MCF 10A (cell line): ENCODE measurements at regions not wholly inside any gene's neighbourhood (a gene's known extent, or its start where the extent isn't known, plus 50 kb on each side); places are given as distances from the start of the nearest gene placed in this dataset.

Experiments
- BruUV-seq: library from RNA; stranded (reverse); fragments of 400-500 nt; replicated peaks from 2 replicates; lab custom pipeline; 2021; lab: Mats Ljungman, UMichigan
- CTCF ChIA-PET: fragments of 300-600 bp; sonication (Branson Sonifier 250); formaldehyde crosslinking; extraction: SDS; loops from one replicate; lab custom pipeline; 2021; ENCODE audit warnings: antibody characterized with exemption, inconsistent platforms; lab: Yijun Ruan, JAX
- POLR2A ChIA-PET: fragments of 300-600, 350-650 bp; sonication (Branson Sonifier 250); formaldehyde crosslinking; extraction: SDS; loops from one replicate; lab custom pipeline; 2020; ENCODE audit warnings: antibody characterized with exemption, inconsistent platforms; lab: Yijun Ruan, JAX
- DNase-seq: peaks from one replicate; pipeline ENCODE4 v3.0.0-alpha.2; 2018; ENCODE audit not compliant: unreplicated experiment
- H3K27ac Mint-ChIP-seq: one replicate; pipeline ENCODE4 v1.8.0; 2022; ENCODE audit warnings: mild to moderate bottlenecking, low read depth, mixed read lengths; ENCODE audit not compliant: unreplicated experiment
- H3K27me3 Mint-ChIP-seq: one replicate; pipeline ENCODE4 v1.8.0; 2022; ENCODE audit warnings: mixed read lengths; ENCODE audit not compliant: insufficient read depth, unreplicated experiment
- H3K36me3 Mint-ChIP-seq: one replicate; pipeline ENCODE4 v1.8.0; 2022; ENCODE audit warnings: mild to moderate bottlenecking, moderate library complexity, mixed read lengths; ENCODE audit not compliant: insufficient read depth, unreplicated experiment
- H3K4me1 Mint-ChIP-seq: one replicate; pipeline ENCODE4 v1.8.0; 2022; ENCODE audit warnings: mixed read lengths; ENCODE audit not compliant: insufficient read depth, unreplicated experiment
- H3K4me3 Mint-ChIP-seq: one replicate; pipeline ENCODE4 v1.8.0; 2022; ENCODE audit warnings: mild to moderate bottlenecking, moderate library complexity, mixed read lengths; ENCODE audit not compliant: unreplicated experiment
- H3K9me3 Mint-ChIP-seq: one replicate; pipeline ENCODE4 v1.8.0; 2022; ENCODE audit warnings: mixed read lengths; ENCODE audit not compliant: unreplicated experiment
- intact Hi-C: fragments of 100-400 bp; cut with micrococcal nuclease; formaldehyde crosslinking; loops from 2 replicates; pipeline ENCODE4 v1.14.1; 2022
- TF ChIP-seq, protein P1 (sequence below): fragments of 200-600 bp; IDR thresholded peaks from one replicate; pipeline ENCODE4 v1.8.0; 2022; ENCODE audit warnings: antibody characterized with exemption, mild to moderate bottlenecking; ENCODE audit not compliant: unreplicated experiment

GRCh38 chr12:47413806-47414205 is 292.0 kb downstream of the RPAP3 start:
- intact Hi-C loops, result no loop called here
- POLR2A ChIA-PET, result interaction anchor here (1.1 kb wide), 1 partner anchor 33 kb away, joined by 3 read pairs; no protein-coding TSS in a partner anchor
- no peak for DNase-seq
- Mint-ChIP-seq H3K27me3 (no peaks in the 10 kb centered on the region), H3K27ac (no peak overlapping the region), H3K4me3 (no peak overlapping the region), H3K36me3 (no peaks in the 10 kb centered on the region), H3K9me3 (no peaks in the 10 kb centered on the region), H3K4me1 (no peaks in the 10 kb centered on the region)
- CTCF ChIA-PET, result interaction anchor here (0.7 kb wide), 1 partner anchor 732 kb away, joined by 4 read pairs; no protein-coding TSS in a partner anchor
- TF ChIP-seq, protein P1, sequence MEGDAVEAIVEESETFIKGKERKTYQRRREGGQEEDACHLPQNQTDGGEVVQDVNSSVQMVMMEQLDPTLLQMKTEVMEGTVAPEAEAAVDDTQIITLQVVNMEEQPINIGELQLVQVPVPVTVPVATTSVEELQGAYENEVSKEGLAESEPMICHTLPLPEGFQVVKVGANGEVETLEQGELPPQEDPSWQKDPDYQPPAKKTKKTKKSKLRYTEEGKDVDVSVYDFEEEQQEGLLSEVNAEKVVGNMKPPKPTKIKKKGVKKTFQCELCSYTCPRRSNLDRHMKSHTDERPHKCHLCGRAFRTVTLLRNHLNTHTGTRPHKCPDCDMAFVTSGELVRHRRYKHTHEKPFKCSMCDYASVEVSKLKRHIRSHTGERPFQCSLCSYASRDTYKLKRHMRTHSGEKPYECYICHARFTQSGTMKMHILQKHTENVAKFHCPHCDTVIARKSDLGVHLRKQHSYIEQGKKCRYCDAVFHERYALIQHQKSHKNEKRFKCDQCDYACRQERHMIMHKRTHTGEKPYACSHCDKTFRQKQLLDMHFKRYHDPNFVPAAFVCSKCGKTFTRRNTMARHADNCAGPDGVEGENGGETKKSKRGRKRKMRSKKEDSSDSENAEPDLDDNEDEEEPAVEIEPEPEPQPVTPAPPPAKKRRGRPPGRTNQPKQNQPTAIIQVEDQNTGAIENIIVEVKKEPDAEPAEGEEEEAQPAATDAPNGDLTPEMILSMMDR, result no peak
- no TSS peak for BruUV-seq

DNA sequence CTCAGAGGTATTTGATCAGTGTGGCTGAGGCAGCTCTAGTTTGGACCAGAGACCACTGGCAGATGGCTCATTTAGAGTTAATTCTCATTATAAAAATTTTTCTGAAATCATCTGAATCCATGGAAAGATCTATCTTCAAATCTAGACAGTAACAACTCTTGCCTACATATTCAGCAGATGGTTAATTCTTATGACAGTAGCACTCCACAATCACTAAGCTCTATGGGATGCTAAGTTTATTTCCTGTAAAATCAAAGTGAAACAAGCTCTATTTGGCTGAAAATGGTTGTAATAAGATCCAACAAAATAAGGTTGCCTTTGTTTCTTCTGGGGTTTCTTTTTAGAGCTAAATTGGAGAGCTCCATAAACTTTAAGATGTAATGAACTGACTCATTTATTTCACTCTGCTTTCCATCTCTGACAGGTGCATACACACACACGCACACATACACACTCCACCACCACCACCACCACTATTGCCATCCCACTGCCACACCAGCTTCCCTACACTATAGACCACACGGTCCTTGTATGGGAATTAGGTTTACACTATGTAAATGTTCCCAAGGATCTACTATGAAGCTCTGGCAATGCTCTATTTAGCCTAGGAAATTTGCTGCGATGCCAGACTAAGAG is 293.1 kb downstream of the RPAP3 start:
- TF ChIP-seq, protein P1, result no peak
- no peak overlapping the region for H3K27ac Mint-ChIP-seq
- CTCF ChIA-PET, result interaction anchor here (0.5 to 1.5 kb wide), 2 partner anchors 15 to 391 kb away, joined by 3 to 8 read pairs; no protein-coding TSS in a partner anchor
- BruUV-seq, result no TSS peak
- H3K27me3 Mint-ChIP-seq, result no peaks in the 10 kb centered on the region
- no peaks in the 10 kb centered on the region for H3K9me3 Mint-ChIP-seq
- POLR2A ChIA-PET, result no interaction called here
- DNase-seq, result no peak
- H3K4me3 Mint-ChIP-seq, result no peak overlapping the region
- no peaks in the 10 kb centered on the region for H3K36me3 Mint-ChIP-seq
- no peaks in the 10 kb centered on the region for H3K4me1 Mint-ChIP-seq
- intact Hi-C loops, result no loop called here

DNA sequence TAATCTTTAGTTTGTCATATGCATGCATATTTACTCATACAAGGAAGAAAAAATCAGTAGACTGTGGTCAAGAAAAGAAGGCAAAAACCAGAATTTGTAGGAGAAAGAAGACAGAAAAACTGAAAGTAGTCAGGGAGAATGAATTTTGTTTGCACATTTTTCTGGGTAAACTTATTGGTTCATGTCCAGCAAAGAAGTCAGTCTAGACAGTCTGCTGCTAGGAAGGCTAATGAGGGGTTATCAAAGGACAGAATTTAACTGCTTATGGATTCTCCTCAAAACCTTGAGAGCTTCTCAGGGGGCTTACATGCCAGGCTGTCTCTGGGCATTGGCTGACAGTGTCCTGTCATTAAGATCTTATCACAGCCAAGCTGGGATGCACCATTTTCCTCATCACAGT is 293.9 kb downstream of the RPAP3 start:
- no peak overlapping the region for H3K4me3 Mint-ChIP-seq
- no peaks in the 10 kb centered on the region for H3K27me3 Mint-ChIP-seq
- DNase-seq, result no peak
- no peaks in the 10 kb centered on the region for H3K9me3 Mint-ChIP-seq
- TF ChIP-seq, protein P1, result no peak
- no TSS peak for BruUV-seq
- CTCF ChIA-PET, result interaction anchor here (0.5 to 1.5 kb wide), 2 partner anchors 14 to 392 kb away, joined by 3 to 8 read pairs; no protein-coding TSS in a partner anchor
- H3K4me1 Mint-ChIP-seq, result no peaks in the 10 kb centered on the region
- H3K27ac Mint-ChIP-seq, result no peak overlapping the region
- POLR2A ChIA-PET, result no interaction called here
- intact Hi-C loops, result no loop called here
- peaks cover 3% of the 10 kb centered on the region for H3K36me3 Mint-ChIP-seq

- TF ChIP-seq, protein P1, result no peak
- ChIA-PET POLR2A (no interaction called here), CTCF (interaction anchor here (0.6 to 0.8 kb wide), 2 partner anchors 66 to 294 kb away, joined by 3 to 4 read pairs; no protein-coding TSS in a partner anchor)
Observed at GRCh38 chr12:47410862-47411261, 295.0 kb downstream of the RPAP3 start.

More at GRCh38 chr12:47410862-47411261, 295.0 kb downstream of the RPAP3 start:
- intact Hi-C loops, result loop anchor here (1.0 kb wide), 1 partner anchor 25 kb away; no protein-coding TSS in a partner anchor
- no peak overlapping the region for H3K27ac Mint-ChIP-seq
- H3K27me3 Mint-ChIP-seq, result no peaks in the 10 kb centered on the region
- peaks cover 6% of the 10 kb centered on the region for H3K36me3 Mint-ChIP-seq
- H3K9me3 Mint-ChIP-seq, result no peaks in the 10 kb centered on the region
- no peak overlapping the region for H3K4me3 Mint-ChIP-seq
- H3K4me1 Mint-ChIP-seq, result no peaks in the 10 kb centered on the region
- no peak for DNase-seq
- BruUV-seq, result no TSS peak
